ENCODE measurements at regions not wholly inside any gene's neighbourhood (a gene's known extent, or its start where the extent isn't known, plus 50 kb on each side); places are given as distances from the start of the nearest gene placed in this dataset.

- TF ChIP-seq CTCF (IDR thresholded peaks at IDR 0.05), result no peak
- TF ChIP-seq POLR2A (IDR thresholded peaks at IDR 0.05), result no peak
Measured at GRCh38 chr9:6067426-6067825, 52.0 kb upstream of the RANBP6 start.

Data from heart left ventricle (tissue), 13 donors.